Transverse colon (tissue), 4 donors: ENCODE measurements at regions not wholly inside any gene's neighbourhood (a gene's known extent, or its start where the extent isn't known, plus 50 kb on each side); places are given as distances from the start of the nearest gene placed in this dataset.

ENCODE experiments used
- DNase-seq: peaks from one replicate; pipeline ENCODE4 v3.0.0-alpha.2; 2019
- H3K27ac ChIP-seq, 4 donors: fragments of 200-600 bp; sonication (generic); 2 replicates each; pipeline ENCODE4 v1.5.1; 2016 to 2018; ENCODE audit warnings: inconsistent platforms in 4 of 4
- H3K27me3 ChIP-seq: fragments of 200-600 bp; sonication (generic); 2 replicates; pipeline ENCODE4 v1.5.1; 2017; ENCODE audit warnings: inconsistent platforms
- H3K36me3 ChIP-seq, 4 donors: fragments of 200-600 bp; sonication (generic); 2 replicates each; pipeline ENCODE4 v1.5.1; 2017 to 2019; ENCODE audit warnings: inconsistent platforms in 4 of 4
- H3K4me1 ChIP-seq, 4 donors: fragments of 200-600 bp; sonication (generic); 2 replicates each; pipeline ENCODE4 v1.5.1; 2017 to 2020; ENCODE audit warnings: inconsistent platforms in 4 of 4
- H3K4me3 ChIP-seq, 4 donors: fragments of 200-600 bp; sonication (generic); 1 replicate in 1 of 4; 2 replicates in 3 of 4; pipeline versions ENCODE4 v1.5.1 to v1.6.1; 2017 to 2019; ENCODE audit warnings: inconsistent platforms in 4 of 4
- H3K9me3 ChIP-seq, 2 donors: fragments of 200-600 bp; sonication (generic); 2 replicates each; pipeline ENCODE4 v1.5.1; 2017 to 2019; ENCODE audit warnings: inconsistent platforms in 2 of 2
- CTCF ChIP-seq, 5 experiments: fragments of 200-600 bp in 3 of 5; fragments of 450-650 bp in 2 of 5; sonication (generic) in 3 of 5; IDR thresholded peaks; 1 replicate in 2 of 5; 2 replicates in 3 of 5; pipeline ENCODE4 v1.5.1; 2016 to 2017; ENCODE audit warnings: antibody characterized with exemption in 5 of 5, inconsistent platforms in 3 of 5, mild to moderate bottlenecking in 2 of 5, moderate library complexity in 1 of 5
- EP300 ChIP-seq: sonication (generic); formaldehyde crosslinking; IDR thresholded peaks from one replicate; pipeline ENCODE4 v1.6.1; 2017; ENCODE audit warnings: antibody characterized with exemption, low read depth
- POLR2A ChIP-seq: fragments of 450-650 bp; IDR thresholded peaks from one replicate; pipeline ENCODE4 v1.6.1; 2016; ENCODE audit warnings: antibody characterized with exemption, mild to moderate bottlenecking, moderate library complexity
- POLR2AphosphoS5 ChIP-seq, 3 donors: sonication (generic); formaldehyde crosslinking; IDR thresholded peaks; one replicate each; pipeline ENCODE4 v1.6.1; 2016; ENCODE audit warnings: antibody characterized with exemption in 3 of 3
- WGBS, 2 donors: methylation state at CpG; one replicate each; pipeline ENCODE4 v1.1.5; 2018; ENCODE audit warnings: low coverage in 1 of 2; 5-methylcytosine and 5-hydroxymethylcytosine counted together
- in situ Hi-C, 4 donors: fragments of 200-750 bp; cut with MboI; loops; one replicate each; pipeline versions ENCODE4 v1.15.0 to v1.15.1; 2017; ENCODE audit warnings: low sequenced_read_pairs in 3 of 4, low pct_ligation_motif_present in 1 of 4, low pct_unique_long_range_greater_than_20kb in 1 of 4
- intact Hi-C: fragments of 100-400 bp; cut with DNase I; formaldehyde crosslinking; loops from one replicate; pipeline ENCODE4 v1.15.1; 2023; ENCODE audit warnings: low total_unique reads

GRCh38 chr22:27046086-27046485, 388.7 kb downstream of the MIAT start:
- no peaks in the 10 kb centered on the region for H3K36me3 ChIP-seq
- H3K4me1 ChIP-seq: no peaks in the 10 kb centered on the region
- no peak overlapping the region for H3K4me3 ChIP-seq
- TF ChIP-seq POLR2AphosphoS5 (IDR thresholded peaks at IDR 0.05) (no peak), CTCF (IDR thresholded peaks at IDR 0.05) (no peak), EP300 (no peak), POLR2A (no peak)
- H3K27me3 ChIP-seq: no peaks in the 10 kb centered on the region
- no peak for DNase-seq
- WGBS, 2 donors: 33 to 50% methylated on average over 1 of the region's 1 CpG
- H3K9me3 ChIP-seq: no peaks in the 10 kb centered on the region
- intact Hi-C loops (no loop called here), in situ Hi-C loops (no loop called here)
- no peak overlapping the region for H3K27ac ChIP-seq

- no peaks in the 10 kb centered on the region for H3K36me3 ChIP-seq
- no peak overlapping the region for H3K4me3 ChIP-seq
- H3K4me1 ChIP-seq: no peaks in the 10 kb centered on the region
- intact Hi-C loops: no loop called here
- H3K9me3 ChIP-seq: no peaks in the 10 kb centered on the region
- in situ Hi-C loops: no loop called here
- H3K27me3 ChIP-seq: no peaks in the 10 kb centered on the region
- 90 to 100% methylated on average over 2 of the region's 2 CpGs for WGBS, 2 donors
- no peak for DNase-seq
- no peak for TF ChIP-seq POLR2AphosphoS5 (IDR thresholded peaks at IDR 0.05)
- no peak for TF ChIP-seq EP300
- no peak for TF ChIP-seq CTCF (IDR thresholded peaks at IDR 0.05)
- TF ChIP-seq POLR2A: no peak
- H3K27ac ChIP-seq: no peak overlapping the region
These were observed 389.2 kb downstream of the MIAT start for GRCh38 chr22:27046603-27047002.

- TF ChIP-seq CTCF (IDR thresholded peaks at IDR 0.05) (no peak), POLR2AphosphoS5 (IDR thresholded peaks at IDR 0.05) (no peak), EP300 (no peak), POLR2A (no peak)
- 31 to 68% methylated on average over 2 to 4 of the region's 4 CpGs for WGBS, 2 donors
- intact Hi-C loops: no loop called here
These were observed 393.4 kb downstream of the MIAT start for GRCh38 chr22:27050771-27051170.

GRCh38 chr22:27051407-27051806, 394.0 kb downstream of the MIAT start:
- no peak for DNase-seq

More at GRCh38 chr22:27050771-27051170, 393.4 kb downstream of the MIAT start:
- no peak overlapping the region for H3K4me3 ChIP-seq
- in situ Hi-C loops: no loop called here
- H3K36me3 ChIP-seq: no peaks in the 10 kb centered on the region
- H3K27ac ChIP-seq: no peak overlapping the region
- no peaks in the 10 kb centered on the region for H3K9me3 ChIP-seq
- DNase-seq: no peak
- no peaks in the 10 kb centered on the region for H3K27me3 ChIP-seq
- H3K4me1 ChIP-seq: no peaks in the 10 kb centered on the region

More at GRCh38 chr22:27051407-27051806, 394.0 kb downstream of the MIAT start:
- Histone ChIP-seq H3K4me1 (no peaks in the 10 kb centered on the region), H3K27me3 (no peaks in the 10 kb centered on the region), H3K27ac (no peak overlapping the region), H3K9me3 (no peaks in the 10 kb centered on the region), H3K36me3 (no peaks in the 10 kb centered on the region), H3K4me3 (no peak overlapping the region)
- intact Hi-C loops: no loop called here
- in situ Hi-C loops: no loop called here
- 25% methylated on average over 3 of the region's 3 CpGs; no CpG with 5 or more reads in 1 of the 2 donors for WGBS, 2 donors
- TF ChIP-seq CTCF (IDR thresholded peaks at IDR 0.05) (no peak), EP300 (no peak), POLR2AphosphoS5 (IDR thresholded peaks at IDR 0.05) (no peak), POLR2A (no peak)
